WI38 (cell line): ENCODE measurements at regions not wholly inside any gene's neighbourhood (a gene's known extent, or its start where the extent isn't known, plus 50 kb on each side); places are given as distances from the start of the nearest gene placed in this dataset.

Experiments used
- H3K4me3 ChIP-seq: 2 replicates; pipeline ENCODE4 v1.5.1; 2011; ENCODE audit warnings: low read depth, mild to moderate bottlenecking, control low read depth, low read length
- CTCF ChIP-seq: IDR thresholded peaks from 2 replicates; pipeline ENCODE4 v1.5.1; 2012; ENCODE audit warnings: low read depth, mild to moderate bottlenecking, control low read depth, low read length

- no peak for TF ChIP-seq CTCF
- no peak overlapping the region for H3K4me3 ChIP-seq
These were observed 237.8 kb upstream of the ADGRL2 start for GRCh38 chr1:81562934-81563333.

DNA sequence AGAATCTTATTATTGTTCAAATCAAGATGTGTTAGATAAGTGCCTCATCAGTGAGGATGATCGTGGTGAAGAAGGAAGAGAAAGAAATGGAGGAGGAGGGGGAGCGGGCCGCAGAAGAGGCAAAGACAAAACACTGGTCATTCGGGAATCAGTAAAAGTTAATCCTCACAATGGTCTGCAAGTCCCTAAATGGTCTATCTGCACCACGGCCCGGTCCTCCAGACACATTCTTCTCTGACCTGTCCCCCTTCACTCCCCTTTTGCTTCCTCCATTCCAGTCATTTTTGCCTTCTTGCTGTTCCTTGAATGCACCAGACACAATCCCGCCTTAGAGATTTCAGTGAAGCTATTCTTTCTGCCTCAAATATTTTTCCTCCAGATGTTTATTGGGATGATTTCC, 240.1 kb upstream of the ADGRL2 start:
- TF ChIP-seq CTCF, result no peak
- H3K4me3 ChIP-seq, result no peak overlapping the region

DNA sequence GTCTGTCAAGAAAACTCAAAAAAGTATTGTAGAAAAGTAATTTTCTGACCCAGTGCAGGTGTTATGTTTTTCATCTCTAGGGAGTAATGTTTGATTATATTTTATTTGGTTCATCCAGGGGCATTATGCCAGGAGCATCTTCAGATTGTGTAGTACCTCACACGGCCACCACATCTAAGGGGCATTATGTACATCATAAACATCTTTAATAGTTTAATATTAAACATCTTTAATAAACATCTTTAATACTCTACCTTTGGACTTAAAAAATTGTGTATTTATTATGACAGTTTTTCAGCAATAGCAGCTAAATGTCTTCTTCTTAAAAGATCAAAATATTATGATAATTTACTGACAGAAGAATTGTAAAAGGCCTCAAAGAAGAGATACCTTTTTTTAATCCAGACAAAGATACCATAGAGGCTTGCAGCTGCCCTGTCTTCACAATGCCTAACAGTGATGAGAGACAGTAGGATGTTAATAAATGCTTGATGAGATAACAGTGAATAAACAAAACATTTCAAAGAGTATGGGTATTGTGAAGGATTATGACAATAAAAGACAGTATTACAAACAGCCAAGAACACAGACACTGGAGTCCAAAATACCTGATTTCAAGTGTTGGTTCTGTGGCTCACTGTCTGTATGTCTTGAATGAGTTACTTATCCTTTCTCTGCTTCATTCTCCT, 240.9 kb upstream of the ADGRL2 start:
- no peak for TF ChIP-seq CTCF
- H3K4me3 ChIP-seq, result no peak overlapping the region

DNA sequence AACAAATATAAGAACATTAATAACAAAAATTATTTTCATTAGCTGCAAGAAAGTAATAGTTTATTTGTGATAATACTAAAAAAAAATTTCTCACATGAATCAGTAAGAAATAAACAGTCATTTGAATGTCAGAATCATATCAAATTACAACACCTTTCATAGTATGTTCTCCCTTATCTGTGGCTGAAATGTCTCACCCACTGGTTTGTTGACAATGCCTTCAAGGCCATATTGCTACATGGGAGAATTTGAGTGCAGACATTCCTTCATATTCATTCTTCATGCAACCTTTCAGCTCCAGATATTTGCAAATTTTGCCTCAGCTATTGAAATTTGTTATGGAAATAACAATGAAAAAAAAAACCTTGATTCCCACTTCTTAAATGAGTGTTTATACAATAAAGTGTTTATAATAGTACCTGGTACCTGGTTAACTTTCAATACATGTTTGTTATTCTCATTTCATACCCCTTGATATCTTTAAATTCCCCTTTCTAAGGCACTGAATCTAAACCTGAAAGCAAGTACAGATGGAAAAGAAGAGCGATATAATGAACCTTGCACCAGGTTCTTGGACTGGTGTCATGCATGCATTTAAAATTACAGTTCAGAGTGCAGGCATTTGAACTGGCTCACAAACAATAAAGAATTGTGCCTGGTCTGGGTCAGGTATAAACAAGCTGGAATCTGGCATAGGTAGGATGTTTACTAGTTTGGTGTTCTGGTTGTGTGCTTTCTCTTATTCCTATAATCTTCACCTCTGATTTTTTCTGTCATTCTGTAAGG, 242.2 kb upstream of the ADGRL2 start:
- no peak for TF ChIP-seq CTCF
- H3K4me3 ChIP-seq, result no peak overlapping the region

GRCh38 chr1:81556968-81557367, 243.8 kb upstream of the ADGRL2 start:
- no peak for TF ChIP-seq CTCF
- H3K4me3 ChIP-seq, result no peak overlapping the region

DNA sequence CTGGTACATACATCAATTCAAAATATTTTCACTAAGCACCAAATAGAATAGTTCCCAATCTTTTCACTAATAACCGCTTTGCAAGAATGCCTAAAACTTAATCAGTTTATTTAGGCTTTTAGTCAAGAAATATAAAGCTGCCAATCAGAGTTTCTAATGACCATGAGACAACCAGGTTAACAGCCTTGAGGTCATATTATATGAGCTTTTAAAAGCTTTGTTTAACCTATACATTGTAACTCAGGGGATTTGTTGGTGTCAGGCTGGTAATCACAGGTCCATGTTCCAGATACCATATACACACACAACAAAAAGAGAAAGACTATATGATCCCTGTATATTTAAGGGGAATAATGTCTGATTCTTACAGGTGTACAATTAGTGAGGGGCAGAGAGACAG, 246.2 kb upstream of the ADGRL2 start:
- no peak overlapping the region for H3K4me3 ChIP-seq
- TF ChIP-seq CTCF, result no peak

GRCh38 chr1:81554108-81554507, 246.6 kb upstream of the ADGRL2 start:
- no peak for TF ChIP-seq CTCF
- H3K4me3 ChIP-seq, result no peak overlapping the region
